ENCODE measurements at regions not wholly inside any gene's neighbourhood (a gene's known extent, or its start where the extent isn't known, plus 50 kb on each side); places are given as distances from the start of the nearest gene placed in this dataset.
A peak's percentile ranks its signal among the peaks of the same experiment; 100 is the strongest.

- no peak overlapping the region for H3K4me3 Mint-ChIP-seq
- no peak overlapping the region for H2AFZ ChIP-seq (ENCODE audit: insufficient read depth, low read depth, low read length, poor library complexity, severe bottlenecking)
- H3K9ac ChIP-seq (ENCODE audit: insufficient read depth, low read length, poor library complexity, severe bottlenecking): no peak overlapping the region
- H3K9me3 Mint-ChIP-seq: peaks cover 0 to 2% (median 0%) of the 10 kb centered on the region in 7 donors
- peak overlapping the region in 3 of 7 donors; percentile 25 to 63 (median 44) for H3K27ac Mint-ChIP-seq
- intact Hi-C loops (cut with micrococcal nuclease): no loop called here
- H3K27me3 Mint-ChIP-seq (ENCODE audit: low read depth in 3 of 3): peaks cover 0 to 3% (median 3%) of the 10 kb centered on the region in 3 donors
- H3K4me1 Mint-ChIP-seq: peaks cover 15% of the 10 kb centered on the region
- no peak overlapping the region for H3K4me3 ChIP-seq (replicated peaks in 1 of 3; ENCODE audit: low read depth in 2 of 3, low read length in 3 of 3)
- no peak overlapping the region for H3K4me2 ChIP-seq (replicated peaks; ENCODE audit: extremely low read depth, low read length, poor library complexity, severe bottlenecking)
- no peak for TF ChIP-seq CTCF (IDR thresholded peaks at IDR 0.05)
- no peaks in the 10 kb centered on the region for H3K79me2 ChIP-seq (ENCODE audit: insufficient read depth, low read length)
- H4K20me1 ChIP-seq (ENCODE audit: insufficient read depth, low read length): no peaks in the 10 kb centered on the region
- no peaks in the 10 kb centered on the region for H3K27me3 ChIP-seq (ENCODE audit: control insufficient read depth in 2 of 2, insufficient read depth in 2 of 2, low read length in 2 of 2)
- WGBS (ENCODE audit: insufficient coverage): 27% methylated on average over 3 of the region's 4 CpGs
- DNase-seq: peak; percentile 71 to 85 (median 76)
- H3K36me3 Mint-ChIP-seq: no peaks in the 10 kb centered on the region
- peaks cover 7 to 10% of the 10 kb centered on the region in 2 donors for H3K4me1 ChIP-seq (ENCODE audit: control insufficient read depth in 1 of 2, insufficient read depth in 2 of 2, low read length in 2 of 2)
- no peaks in the 10 kb centered on the region for H3K36me3 ChIP-seq (replicated peaks in 1 of 2; ENCODE audit: control insufficient read depth in 1 of 2, insufficient read depth in 2 of 2, low read length in 2 of 2)
- H3K9me3 ChIP-seq (replicated peaks in 1 of 2; ENCODE audit: control insufficient read depth in 1 of 2, insufficient read depth in 1 of 2, low read length in 2 of 2): no peaks in the 10 kb centered on the region
- peak overlapping the region in 1 of 2 donors; percentile 37 for H3K27ac ChIP-seq (ENCODE audit: low read depth in 1 of 2, low read length in 2 of 2)
Measured at GRCh38 chr9:108191065-108191464, 664.7 kb downstream of the ACTL7B start.

GRCh38 chr9:108188976-108189375 is 666.8 kb downstream of the ACTL7B start:
- no peak for DNase-seq
- Histone ChIP-seq H3K9ac (ENCODE audit: insufficient read depth, low read length, poor library complexity, severe bottlenecking) (no peak overlapping the region), H2AFZ (ENCODE audit: insufficient read depth, low read depth, low read length, poor library complexity, severe bottlenecking) (no peak overlapping the region), H4K20me1 (ENCODE audit: insufficient read depth, low read length) (no peaks in the 10 kb centered on the region), H3K4me3 (replicated peaks in 1 of 3; ENCODE audit: low read depth in 2 of 3, low read length in 3 of 3) (no peak overlapping the region), H3K4me1 (ENCODE audit: control insufficient read depth in 1 of 2, insufficient read depth in 2 of 2, low read length in 2 of 2) (peaks cover 12 to 21% of the 10 kb centered on the region in 2 donors), H3K36me3 (replicated peaks in 1 of 2; ENCODE audit: control insufficient read depth in 1 of 2, insufficient read depth in 2 of 2, low read length in 2 of 2) (no peaks in the 10 kb centered on the region), H3K27ac (ENCODE audit: low read depth in 1 of 2, low read length in 2 of 2) (no peak overlapping the region), H3K4me2 (replicated peaks; ENCODE audit: extremely low read depth, low read length, poor library complexity, severe bottlenecking) (no peak overlapping the region), H3K79me2 (ENCODE audit: insufficient read depth, low read length) (no peaks in the 10 kb centered on the region), H3K27me3 (ENCODE audit: control insufficient read depth in 2 of 2, insufficient read depth in 2 of 2, low read length in 2 of 2) (no peaks in the 10 kb centered on the region), H3K9me3 (replicated peaks in 1 of 2; ENCODE audit: control insufficient read depth in 1 of 2, insufficient read depth in 1 of 2, low read length in 2 of 2) (no peaks in the 10 kb centered on the region)
- TF ChIP-seq CTCF (IDR thresholded peaks at IDR 0.05): no peak
- Mint-ChIP-seq H3K4me1 (peaks cover 23% of the 10 kb centered on the region), H3K27ac (no peak overlapping the region), H3K9me3 (peaks cover 0 to 2% (median 0%) of the 10 kb centered on the region in 7 donors), H3K4me3 (no peak overlapping the region), H3K27me3 (ENCODE audit: low read depth in 3 of 3) (peaks cover 1 to 3% (median 2%) of the 10 kb centered on the region in 3 donors), H3K36me3 (no peaks in the 10 kb centered on the region)
- no CpG with 5 or more reads among the region's 2 CpGs for WGBS (ENCODE audit: insufficient coverage)
- intact Hi-C loops (cut with micrococcal nuclease): no loop called here

All from CD14-positive monocyte (primary cell).